D721Med (cell line): ENCODE measurements at regions not wholly inside any gene's neighbourhood (a gene's known extent, or its start where the extent isn't known, plus 50 kb on each side); places are given as distances from the start of the nearest gene placed in this dataset.
"Not testable (repeated sequence)": the region's sequence is repeated elsewhere in the genome, so short reads cannot be mapped to it uniquely, and the experiment has no call there.

ENCODE experiments used
- DNase-seq: peaks from one replicate; pipeline ENCODE4 v3.0.0; 2011; ENCODE audit warnings: low spot score; ENCODE audit not compliant: insufficient read length
- FAIRE-seq: peaks from 2 replicates; lab custom pipeline; 2011; peaks lifted over from hg19 to GRCh38; lab: Jason Lieb, UNC
- TF ChIP-seq, protein P1 (sequence below): IDR thresholded peaks from 2 replicates; pipeline ENCODE4 v1.5.1; 2012; ENCODE audit warnings: mild to moderate bottlenecking, control low read depth; ENCODE audit not compliant: insufficient read depth; ENCODE audit errors: missing control alignments

- DNase-seq = peak; percentile 67
- TF ChIP-seq, protein P1, sequence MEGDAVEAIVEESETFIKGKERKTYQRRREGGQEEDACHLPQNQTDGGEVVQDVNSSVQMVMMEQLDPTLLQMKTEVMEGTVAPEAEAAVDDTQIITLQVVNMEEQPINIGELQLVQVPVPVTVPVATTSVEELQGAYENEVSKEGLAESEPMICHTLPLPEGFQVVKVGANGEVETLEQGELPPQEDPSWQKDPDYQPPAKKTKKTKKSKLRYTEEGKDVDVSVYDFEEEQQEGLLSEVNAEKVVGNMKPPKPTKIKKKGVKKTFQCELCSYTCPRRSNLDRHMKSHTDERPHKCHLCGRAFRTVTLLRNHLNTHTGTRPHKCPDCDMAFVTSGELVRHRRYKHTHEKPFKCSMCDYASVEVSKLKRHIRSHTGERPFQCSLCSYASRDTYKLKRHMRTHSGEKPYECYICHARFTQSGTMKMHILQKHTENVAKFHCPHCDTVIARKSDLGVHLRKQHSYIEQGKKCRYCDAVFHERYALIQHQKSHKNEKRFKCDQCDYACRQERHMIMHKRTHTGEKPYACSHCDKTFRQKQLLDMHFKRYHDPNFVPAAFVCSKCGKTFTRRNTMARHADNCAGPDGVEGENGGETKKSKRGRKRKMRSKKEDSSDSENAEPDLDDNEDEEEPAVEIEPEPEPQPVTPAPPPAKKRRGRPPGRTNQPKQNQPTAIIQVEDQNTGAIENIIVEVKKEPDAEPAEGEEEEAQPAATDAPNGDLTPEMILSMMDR = peak; percentile 79
- no peak for FAIRE-seq
These were observed 102.5 kb downstream of the RAMP3 start for GRCh38 chr7:45259966-45260646.

GRCh38 chr7:45267262-45267661, 109.7 kb downstream of the RAMP3 start:
- no peak for FAIRE-seq
- TF ChIP-seq, protein P1 = no peak
- DNase-seq = no peak

DNA sequence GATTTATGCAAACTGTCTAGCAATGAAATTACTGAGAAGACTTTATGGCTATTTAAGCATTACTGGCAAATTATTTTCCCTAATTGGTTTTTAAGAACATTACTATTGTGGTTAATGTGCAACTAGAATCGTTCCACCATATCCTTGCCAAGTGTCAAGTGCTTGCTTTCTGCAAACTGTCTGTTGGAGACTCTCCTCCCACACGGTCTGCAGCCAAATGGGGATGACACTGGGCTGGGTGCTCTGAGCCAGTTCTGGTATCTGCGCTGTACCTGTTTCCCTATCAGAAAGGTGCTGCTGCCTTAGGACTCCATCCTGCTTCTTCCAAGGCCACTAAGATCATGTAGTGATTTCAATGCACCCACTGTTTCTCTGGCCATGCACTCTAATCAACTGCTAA, 110.4 kb downstream of the RAMP3 start:
- no peak for DNase-seq
- no peak for FAIRE-seq
- TF ChIP-seq, protein P1 = no peak

GRCh38 chr7:45269192-45269591, 111.6 kb downstream of the RAMP3 start:
- no peak for DNase-seq
- FAIRE-seq = no peak
- TF ChIP-seq, protein P1 = no peak

DNA sequence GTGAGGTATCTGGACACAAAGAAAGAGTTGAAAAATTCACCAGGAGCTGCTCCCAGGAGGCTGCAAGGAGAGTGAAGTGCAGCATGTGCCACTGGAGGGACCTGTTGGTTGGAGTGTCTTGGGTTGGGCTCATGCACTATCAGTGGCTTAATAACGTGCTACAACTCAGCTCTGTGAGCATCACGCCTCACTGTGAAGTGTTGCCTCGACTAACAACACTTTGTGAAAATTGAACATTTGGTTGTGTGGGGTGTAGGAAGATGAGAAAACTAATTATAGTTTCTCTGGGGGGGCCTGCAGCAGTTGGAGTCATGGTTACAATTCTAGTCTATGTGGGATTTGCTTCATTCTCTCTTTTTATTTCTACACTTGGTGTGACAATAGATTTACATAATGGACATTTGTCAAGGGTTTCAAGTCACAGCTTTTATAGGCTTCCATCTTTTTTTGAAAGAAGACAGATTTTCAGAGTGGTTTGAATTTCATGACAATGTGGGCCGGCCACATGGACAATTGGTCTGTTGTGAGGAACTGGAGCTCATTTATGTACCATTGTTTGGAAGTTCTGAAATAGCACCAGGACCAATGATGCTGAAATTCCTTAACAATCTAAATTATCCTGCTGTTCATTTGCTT, 121.3 kb downstream of the RAMP3 start:
- FAIRE-seq (no peak), DNase-seq (no peak)
- TF ChIP-seq, protein P1 = no peak

DNA sequence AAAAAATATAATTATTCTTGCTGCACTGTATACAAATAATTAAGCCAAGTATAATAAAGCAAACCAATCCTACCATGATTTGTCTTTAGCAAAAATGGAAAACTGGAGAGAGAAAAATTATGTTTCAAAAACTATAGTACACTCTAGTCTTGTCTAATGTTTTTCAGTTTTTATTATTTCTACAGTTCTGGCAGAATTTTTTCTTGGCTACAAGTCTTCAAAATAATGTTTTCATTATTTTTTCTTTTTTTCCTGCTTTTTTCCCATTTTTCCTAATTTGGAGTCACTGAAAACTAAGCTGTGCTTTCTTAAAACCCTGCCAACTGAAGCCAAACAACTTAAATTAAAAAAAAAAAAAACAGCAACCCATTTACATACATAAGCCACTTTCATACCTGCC, 132.0 kb downstream of the RAMP3 start:
- not testable (repeated sequence) for FAIRE-seq, DNase-seq

- DNase-seq (no peak), FAIRE-seq (no peak)
- TF ChIP-seq, protein P1 = no peak
These were observed 133.3 kb downstream of the RAMP3 start for GRCh38 chr7:45290880-45291279.
